ENCODE measurements at regions not wholly inside any gene's neighbourhood (a gene's known extent, or its start where the extent isn't known, plus 50 kb on each side); places are given as distances from the start of the nearest gene placed in this dataset.

DNA sequence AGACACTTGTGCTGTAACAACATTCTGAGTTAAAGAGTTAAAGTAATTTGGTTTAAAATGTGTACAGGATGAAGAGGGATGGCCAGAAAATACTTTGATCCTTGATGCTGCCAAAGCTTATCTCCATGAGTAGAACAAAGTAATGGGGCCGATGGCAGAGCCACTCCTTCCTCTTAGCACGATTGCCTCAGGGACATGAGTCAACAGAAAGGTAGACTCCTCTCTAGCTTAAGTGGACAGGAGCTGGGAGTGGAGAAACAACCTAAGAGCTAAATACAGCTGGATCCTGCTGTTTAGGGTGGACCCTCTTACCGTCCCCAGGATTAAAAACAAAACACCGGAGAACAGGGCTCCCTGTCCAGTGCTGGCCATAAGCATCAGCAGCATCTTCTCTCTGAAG is 267.3 kb downstream of the IRX1 start:
- TF ChIP-seq POLR2A (IDR thresholded peaks at IDR 0.05) = no peak
- TF ChIP-seq, protein P1, sequence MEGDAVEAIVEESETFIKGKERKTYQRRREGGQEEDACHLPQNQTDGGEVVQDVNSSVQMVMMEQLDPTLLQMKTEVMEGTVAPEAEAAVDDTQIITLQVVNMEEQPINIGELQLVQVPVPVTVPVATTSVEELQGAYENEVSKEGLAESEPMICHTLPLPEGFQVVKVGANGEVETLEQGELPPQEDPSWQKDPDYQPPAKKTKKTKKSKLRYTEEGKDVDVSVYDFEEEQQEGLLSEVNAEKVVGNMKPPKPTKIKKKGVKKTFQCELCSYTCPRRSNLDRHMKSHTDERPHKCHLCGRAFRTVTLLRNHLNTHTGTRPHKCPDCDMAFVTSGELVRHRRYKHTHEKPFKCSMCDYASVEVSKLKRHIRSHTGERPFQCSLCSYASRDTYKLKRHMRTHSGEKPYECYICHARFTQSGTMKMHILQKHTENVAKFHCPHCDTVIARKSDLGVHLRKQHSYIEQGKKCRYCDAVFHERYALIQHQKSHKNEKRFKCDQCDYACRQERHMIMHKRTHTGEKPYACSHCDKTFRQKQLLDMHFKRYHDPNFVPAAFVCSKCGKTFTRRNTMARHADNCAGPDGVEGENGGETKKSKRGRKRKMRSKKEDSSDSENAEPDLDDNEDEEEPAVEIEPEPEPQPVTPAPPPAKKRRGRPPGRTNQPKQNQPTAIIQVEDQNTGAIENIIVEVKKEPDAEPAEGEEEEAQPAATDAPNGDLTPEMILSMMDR (IDR thresholded peaks at IDR 0.05) = no peak

Measured in esophagus squamous epithelium (tissue), 4 donors.